HTR-8/SVneo (cell line): ENCODE measurements at regions not wholly inside any gene's neighbourhood (a gene's known extent, or its start where the extent isn't known, plus 50 kb on each side); places are given as distances from the start of the nearest gene placed in this dataset.

Experiments used
- DNase-seq: peaks from one replicate; pipeline ENCODE4 v3.0.0; 2011; ENCODE audit warnings: low spot score, mixed read lengths; ENCODE audit not compliant: insufficient read length
- FAIRE-seq: peaks from 2 replicates; lab custom pipeline; 2011; peaks lifted over from hg19 to GRCh38; lab: Jason Lieb, UNC

- DNase-seq = no peak
- no peak for FAIRE-seq
Observed at GRCh38 chr11:69926376-69927050, 107.3 kb upstream of the FGF3 start.

GRCh38 chr11:69928121-69928520, 108.9 kb upstream of the FGF3 start:
- FAIRE-seq = no peak
- no peak for DNase-seq

GRCh38 chr11:69928975-69929374, 109.8 kb upstream of the FGF3 start:
- FAIRE-seq (no peak), DNase-seq (no peak)

GRCh38 chr11:69930081-69931059, 111.2 kb upstream of the FGF3 start:
- no peak for FAIRE-seq
- DNase-seq = no peak

- FAIRE-seq (no peak), DNase-seq (no peak)
Observed at GRCh38 chr11:69931060-69931910, 112.1 kb upstream of the FGF3 start.

GRCh38 chr11:69931994-69932910, 113.0 kb upstream of the FGF3 start:
- DNase-seq (no peak), FAIRE-seq (no peak)

- no peak for DNase-seq
- FAIRE-seq = no peak
Observed at GRCh38 chr11:69934861-69935494, 115.8 kb upstream of the FGF3 start.

- DNase-seq (no peak), FAIRE-seq (no peak)
Observed at GRCh38 chr11:69935941-69936505, 116.8 kb upstream of the FGF3 start.

- DNase-seq (no peak), FAIRE-seq (no peak)
Observed at GRCh38 chr11:69936771-69937170, 117.6 kb upstream of the FGF3 start.

GRCh38 chr11:69938206-69938605, 119.0 kb upstream of the FGF3 start:
- DNase-seq = no peak
- FAIRE-seq = no peak

- no peak for FAIRE-seq
Observed at GRCh38 chr11:69939551-69940245, 120.5 kb upstream of the FGF3 start.

GRCh38 chr11:69940246-69940610, 121.0 kb upstream of the FGF3 start:
- FAIRE-seq (no peak), DNase-seq (no peak)

More at GRCh38 chr11:69939551-69940245, 120.5 kb upstream of the FGF3 start:
- no peak for DNase-seq

- FAIRE-seq (no peak), DNase-seq (no peak)
Observed at GRCh38 chr11:69941546-69942332, 122.5 kb upstream of the FGF3 start.

GRCh38 chr11:69942333-69942820, 123.2 kb upstream of the FGF3 start:
- DNase-seq = no peak
- FAIRE-seq = no peak

GRCh38 chr11:69943066-69943465, 123.8 kb upstream of the FGF3 start:
- FAIRE-seq = no peak
- peak; percentile 38 for DNase-seq

GRCh38 chr11:69943506-69943905, 124.3 kb upstream of the FGF3 start:
- FAIRE-seq = no peak
- no peak for DNase-seq

- FAIRE-seq = no peak
- no peak for DNase-seq
Observed at GRCh38 chr11:69944146-69944795, 125.1 kb upstream of the FGF3 start.
